IMR-90 (cell line): ENCODE measurements at regions not wholly inside any gene's neighbourhood (a gene's known extent, or its start where the extent isn't known, plus 50 kb on each side); places are given as distances from the start of the nearest gene placed in this dataset.

Experiments
- ATAC-seq: fragments of 200-7000 bp; cut with Tn5 transposase; 2 replicates; pipeline ENCODE4 v1.9.1; 2020; ENCODE audit warnings: low read depth, mild to moderate bottlenecking, moderate library complexity
- BruUV-seq: library from RNA; stranded (reverse); fragments of 400-500 nt; replicated peaks from 2 replicates; lab custom pipeline; 2021; lab: Mats Ljungman, UMichigan
- CTCF ChIA-PET: fragments of 300-600 bp; formaldehyde crosslinking; extraction: SDS; loops from one replicate; lab custom pipeline; 2021; ENCODE audit warnings: antibody characterized with exemption; lab: Yijun Ruan, JAX
- POLR2A ChIA-PET: fragments of 300-600 bp; sonication (Branson Sonifier 250); formaldehyde crosslinking; loops from one replicate; lab custom pipeline; 2022; ENCODE audit warnings: antibody characterized with exemption; ENCODE audit not compliant: unreplicated experiment; lab: Charles Lee
- DNase-seq: peaks from one replicate; pipeline ENCODE4 v3.0.0; 2013
- H2AFZ ChIP-seq: replicated peaks from 2 replicates; pipeline ENCODE3; 2013; ENCODE audit warnings: low read length, mild to moderate bottlenecking; ENCODE audit not compliant: poor library complexity
- H2AK5ac ChIP-seq: 2 replicates; pipeline ENCODE4 v1.6.1; 2013; ENCODE audit warnings: low read depth, low read length, inconsistent platforms
- H2AK9ac ChIP-seq: replicated peaks from 2 replicates; pipeline ENCODE3; 2013; ENCODE audit warnings: mild to moderate bottlenecking, low read depth, low read length, moderate library complexity; ENCODE audit not compliant: poor library complexity
- H2BK120ac ChIP-seq: 2 replicates; pipeline ENCODE4 v1.6.1; 2013; ENCODE audit warnings: low read depth, low read length, inconsistent platforms
- H2BK15ac ChIP-seq: 3 replicates; pipeline ENCODE4 v1.6.1; 2013; ENCODE audit warnings: low read depth, low read length, inconsistent platforms
- H2BK20ac ChIP-seq: 2 replicates; pipeline ENCODE4 v1.6.1; 2013; ENCODE audit warnings: low read depth, mild to moderate bottlenecking, inconsistent platforms, low read length, moderate library complexity
- H2BK5ac ChIP-seq: 2 replicates; pipeline ENCODE4 v1.6.1; 2013; ENCODE audit warnings: mild to moderate bottlenecking, low read depth, low read length, inconsistent platforms; ENCODE audit not compliant: poor library complexity, severe bottlenecking
- H3K14ac ChIP-seq: replicated peaks from 2 replicates; pipeline ENCODE4 v1.6.1; 2013; ENCODE audit warnings: low read depth, low read length, inconsistent platforms
- H3K18ac ChIP-seq: 2 replicates; pipeline ENCODE4 v1.6.1; 2013; ENCODE audit warnings: low read depth, low read length, control low read depth
- H3K23ac ChIP-seq: 2 replicates; pipeline ENCODE4 v1.6.1; 2013; ENCODE audit warnings: low read depth, low read length, inconsistent platforms
- H3K27ac ChIP-seq: 2 replicates; pipeline ENCODE4 v1.5.1; 2013; ENCODE audit warnings: mild to moderate bottlenecking, control low read depth, low read length; ENCODE audit not compliant: insufficient read depth
- H3K27me3 ChIP-seq: 2 replicates; pipeline ENCODE4 v1.6.1; 2013; ENCODE audit warnings: low read length; ENCODE audit not compliant: control insufficient read depth, insufficient read depth
- H3K36me3 ChIP-seq: 2 replicates; pipeline ENCODE4 v1.6.1; 2013; ENCODE audit warnings: low read length, mixed read lengths; ENCODE audit not compliant: control insufficient read depth, insufficient read depth
- H3K4ac ChIP-seq: 2 replicates; pipeline ENCODE4 v1.6.1; 2013; ENCODE audit warnings: low read depth, low read length, inconsistent platforms
- H3K4me1 ChIP-seq: 2 replicates; pipeline ENCODE4 v1.6.1; 2013; ENCODE audit warnings: low read length, mixed read lengths; ENCODE audit not compliant: control insufficient read depth, insufficient read depth
- H3K4me2 ChIP-seq: 2 replicates; pipeline ENCODE4 v1.6.1; 2013; ENCODE audit warnings: low read depth, mild to moderate bottlenecking, control low read depth, low read length, moderate library complexity
- H3K4me3 ChIP-seq: 2 replicates; pipeline ENCODE4 v1.5.1; 2013; ENCODE audit warnings: low read depth, mild to moderate bottlenecking, control low read depth, low read length, moderate library complexity; ENCODE audit not compliant: insufficient read depth
- H3K56ac ChIP-seq: 2 replicates; pipeline ENCODE4 v1.6.1; 2013; ENCODE audit warnings: low read length, inconsistent platforms; ENCODE audit not compliant: insufficient read depth; ENCODE audit errors: extremely low read depth
- H3K79me1 ChIP-seq, 2 experiments: 2 replicates each; pipeline ENCODE4 v1.6.1; 2013; ENCODE audit warnings: low read length in 2 of 2, inconsistent platforms in 1 of 2, low read depth in 1 of 2
- H3K9ac ChIP-seq: 2 replicates; pipeline ENCODE4 v1.6.1; 2013; ENCODE audit warnings: low read depth, low read length, control low read depth
- H3K9me1 ChIP-seq: 2 replicates; pipeline ENCODE4 v1.6.1; 2013; ENCODE audit warnings: low read length, inconsistent platforms; ENCODE audit not compliant: insufficient read depth
- H3K9me3 ChIP-seq: 2 replicates; pipeline ENCODE4 v1.6.1; 2013; ENCODE audit warnings: low read length; ENCODE audit not compliant: control insufficient read depth, insufficient read depth
- H4K20me1 ChIP-seq: 2 replicates; pipeline ENCODE4 v1.6.1; 2013; ENCODE audit warnings: low read length, inconsistent platforms; ENCODE audit not compliant: insufficient read depth
- H4K5ac ChIP-seq: 2 replicates; pipeline ENCODE4 v1.6.1; 2013; ENCODE audit warnings: mild to moderate bottlenecking, low read depth, low read length, control low read depth
- H4K8ac ChIP-seq, 2 experiments: 2 replicates each; pipeline ENCODE4 v1.6.1; 2013; ENCODE audit warnings: low read depth in 2 of 2, low read length in 2 of 2, control low read depth in 1 of 2, inconsistent platforms in 1 of 2
- H4K91ac ChIP-seq: 2 replicates; pipeline ENCODE4 v1.6.1; 2013; ENCODE audit warnings: low read depth, low read length, inconsistent platforms; ENCODE audit not compliant: insufficient read depth
- BHLHE40 ChIP-seq: fragments of 150-350 bp; IDR thresholded peaks from 2 replicates; pipeline ENCODE4 v1.6.1; 2016; ENCODE audit warnings: mild to moderate bottlenecking, low read depth, low read length
- CEBPB ChIP-seq: IDR thresholded peaks from 2 replicates; pipeline ENCODE4 v1.6.1; 2012; ENCODE audit warnings: low read depth, low read length, improper control_type of control experiment
- CTCF ChIP-seq: conservative IDR thresholded peaks from 2 replicates; pipeline ENCODE4 v1.5.1; 2012; ENCODE audit warnings: mild to moderate bottlenecking, low read depth, low read length, improper control_type of control experiment
- ELK1 ChIP-seq: fragments of 150-350 bp; IDR thresholded peaks from 2 replicates; pipeline ENCODE4 v1.6.1; 2016; ENCODE audit warnings: low read depth, mild to moderate bottlenecking, low read length, moderate library complexity, borderline replicate concordance
- FOS ChIP-seq: fragments of 150-350 bp; IDR thresholded peaks from 2 replicates; pipeline ENCODE4 v1.6.1; 2016; ENCODE audit warnings: low read depth, low read length
- MXI1 ChIP-seq: IDR thresholded peaks from 2 replicates; pipeline ENCODE4 v1.6.1; 2012; ENCODE audit warnings: low read depth, mild to moderate bottlenecking, low read length, moderate library complexity, borderline replicate concordance
- POLR2A ChIP-seq: IDR thresholded peaks from 2 replicates; pipeline ENCODE4 v1.6.1; 2012; ENCODE audit warnings: mild to moderate bottlenecking, low read depth, low read length
- RCOR1 ChIP-seq: IDR thresholded peaks from 2 replicates; pipeline ENCODE4 v1.6.1; 2012; ENCODE audit warnings: mild to moderate bottlenecking, low read length, improper control_type of control experiment; ENCODE audit not compliant: insufficient replicate concordance
- RFX5 ChIP-seq: IDR thresholded peaks from 2 replicates; pipeline ENCODE4 v1.8.0; 2012; ENCODE audit warnings: low read depth, mild to moderate bottlenecking, low read length, moderate library complexity
- USF2 ChIP-seq: fragments of 150-350 bp; IDR thresholded peaks from 2 replicates; pipeline ENCODE4 v1.6.1; 2017; ENCODE audit warnings: mild to moderate bottlenecking, antibody characterized with exemption, low read length, low read depth
- WGBS, 2 experiments: methylation state at CpG; one replicate each; pipeline versions ENCODE4 v1.1.5 to v1.1.7; 2013; ENCODE audit warnings: missing lambda C conversion rate in 2 of 2; ENCODE audit not compliant: insufficient read length in 1 of 2; ENCODE audit errors: extremely low coverage in 2 of 2; 5-methylcytosine and 5-hydroxymethylcytosine counted together
- dilution Hi-C: fragments of 300-500 bp; cut with HindIII; formaldehyde crosslinking; loops from one replicate; pipeline ENCODE4 v1.14.3; 2018; ENCODE audit warnings: low sequenced_read_pairs; ENCODE audit not compliant: unreplicated experiment
- in situ Hi-C: fragments of 300-500 bp; cut with MboI; formaldehyde crosslinking; loops from 3 replicates; pipeline ENCODE4 v1.14.3; 2019; ENCODE audit warnings: low sequenced_read_pairs, inconsistent platforms, mixed read lengths
- intact Hi-C: fragments of 100-400 bp; cut with micrococcal nuclease; formaldehyde crosslinking; loops from 2 replicates; pipeline ENCODE4 v1.10.0; 2022

GRCh38 chr15:31481142-31481541 is 154.5 kb downstream of the KLF13 start:
- Histone ChIP-seq H2BK15ac (no peak overlapping the region), H3K18ac (no peak overlapping the region), H3K14ac (no peak overlapping the region), H3K79me1 (no peaks in the 10 kb centered on the region), H3K36me3 (no peaks in the 10 kb centered on the region), H3K4me3 (no peak overlapping the region), H3K4me1 (no peaks in the 10 kb centered on the region; the same call in 1 of the 2 replicates), H4K8ac (no peak overlapping the region), H3K27ac (no peak overlapping the region), H3K9me3 (peaks cover 7% of the 10 kb centered on the region), H2BK120ac (no peak overlapping the region), H2AK9ac (no peak overlapping the region), H3K4ac (no peak overlapping the region), H3K23ac (no peak overlapping the region), H4K20me1 (no peaks in the 10 kb centered on the region), H4K5ac (no peak overlapping the region), H3K9ac (no peak overlapping the region), H4K91ac (no peak overlapping the region), H2BK20ac (no peak overlapping the region), H3K9me1 (no peaks in the 10 kb centered on the region), H3K56ac (no peak overlapping the region), H2AK5ac (no peak overlapping the region), H3K4me2 (no peak overlapping the region), H2BK5ac (no peak overlapping the region), H3K27me3 (peaks cover 36% of the 10 kb centered on the region), H2AFZ (no peak overlapping the region)
- BruUV-seq = no TSS peak
- 100% methylated on average over 1 of the region's 3 CpGs; no CpG with 5 or more reads in 1 of the 2 experiments for WGBS, 2 experiments
- in situ Hi-C loops (loop anchor here (10.0 to 25.0 kb wide), 3 partner anchors 116 to 819 kb away; partner anchors contain the start of gene KLF13), intact Hi-C loops (loop anchor here (10.0 kb wide), 1 partner anchor 576 kb away; the partner anchor contains the start of gene FAN1), dilution Hi-C loops (no loop called here)
- DNase-seq (no peak), ATAC-seq (no peak)
- ChIA-PET CTCF (interaction anchor here (0.7 to 1.5 kb wide), 2 partner anchors 8 to 9 kb away, joined by 4 to 7 read pairs; no protein-coding TSS in a partner anchor), POLR2A (no interaction called here)
- TF ChIP-seq BHLHE40 (no peak), FOS (no peak), POLR2A (no peak), CTCF (no peak), ELK1 (no peak), RCOR1 (no peak), MXI1 (no peak), CEBPB (no peak), RFX5 (no peak), USF2 (no peak)
